A673 (cell line): ENCODE measurements at regions not wholly inside any gene's neighbourhood (a gene's known extent, or its start where the extent isn't known, plus 50 kb on each side); places are given as distances from the start of the nearest gene placed in this dataset.

Experiments
- EZH2 ChIP-seq: fragments of 200-600 bp; sonication (generic); IDR thresholded peaks from 2 replicates; pipeline ENCODE4 v1.6.1; 2017; ENCODE audit warnings: borderline replicate concordance, low read depth, mild to moderate bottlenecking, mixed read lengths, antibody characterized with exemption, low read length; ENCODE audit not compliant: poor library complexity, severe bottlenecking
- TF ChIP-seq, protein P1 (sequence below): fragments of 300-800, 200-600 bp; sonication (generic); conservative IDR thresholded peaks from 2 replicates; pipeline ENCODE4 v1.5.1; 2017; ENCODE audit warnings: low read depth, mild to moderate bottlenecking, antibody characterized with exemption, low read length, moderate library complexity, mixed read lengths

DNA sequence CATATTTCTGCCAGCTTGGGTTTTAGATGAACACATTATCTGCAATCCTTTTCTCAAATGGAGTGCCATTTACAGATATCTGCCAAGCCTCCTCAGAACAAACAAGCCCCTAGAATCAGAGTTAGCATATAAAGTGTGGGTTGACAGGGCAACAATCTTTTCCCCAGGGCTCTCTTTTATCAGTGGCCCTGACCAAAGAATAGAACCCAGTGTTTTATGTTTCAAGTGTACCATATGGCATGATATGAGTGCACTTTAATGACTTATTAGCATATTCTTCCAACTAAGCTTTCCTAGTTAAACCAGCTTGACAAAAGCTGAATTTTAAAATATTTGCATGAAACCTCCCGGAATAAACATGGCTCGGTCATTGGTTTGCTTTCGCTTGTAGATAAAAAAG is 57.3 kb downstream of the EVX1 start:
- TF ChIP-seq, protein P1, sequence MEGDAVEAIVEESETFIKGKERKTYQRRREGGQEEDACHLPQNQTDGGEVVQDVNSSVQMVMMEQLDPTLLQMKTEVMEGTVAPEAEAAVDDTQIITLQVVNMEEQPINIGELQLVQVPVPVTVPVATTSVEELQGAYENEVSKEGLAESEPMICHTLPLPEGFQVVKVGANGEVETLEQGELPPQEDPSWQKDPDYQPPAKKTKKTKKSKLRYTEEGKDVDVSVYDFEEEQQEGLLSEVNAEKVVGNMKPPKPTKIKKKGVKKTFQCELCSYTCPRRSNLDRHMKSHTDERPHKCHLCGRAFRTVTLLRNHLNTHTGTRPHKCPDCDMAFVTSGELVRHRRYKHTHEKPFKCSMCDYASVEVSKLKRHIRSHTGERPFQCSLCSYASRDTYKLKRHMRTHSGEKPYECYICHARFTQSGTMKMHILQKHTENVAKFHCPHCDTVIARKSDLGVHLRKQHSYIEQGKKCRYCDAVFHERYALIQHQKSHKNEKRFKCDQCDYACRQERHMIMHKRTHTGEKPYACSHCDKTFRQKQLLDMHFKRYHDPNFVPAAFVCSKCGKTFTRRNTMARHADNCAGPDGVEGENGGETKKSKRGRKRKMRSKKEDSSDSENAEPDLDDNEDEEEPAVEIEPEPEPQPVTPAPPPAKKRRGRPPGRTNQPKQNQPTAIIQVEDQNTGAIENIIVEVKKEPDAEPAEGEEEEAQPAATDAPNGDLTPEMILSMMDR: no peak
- TF ChIP-seq EZH2: no peak
